ENCODE measurements at regions not wholly inside any gene's neighbourhood (a gene's known extent, or its start where the extent isn't known, plus 50 kb on each side); places are given as distances from the start of the nearest gene placed in this dataset.

DNA sequence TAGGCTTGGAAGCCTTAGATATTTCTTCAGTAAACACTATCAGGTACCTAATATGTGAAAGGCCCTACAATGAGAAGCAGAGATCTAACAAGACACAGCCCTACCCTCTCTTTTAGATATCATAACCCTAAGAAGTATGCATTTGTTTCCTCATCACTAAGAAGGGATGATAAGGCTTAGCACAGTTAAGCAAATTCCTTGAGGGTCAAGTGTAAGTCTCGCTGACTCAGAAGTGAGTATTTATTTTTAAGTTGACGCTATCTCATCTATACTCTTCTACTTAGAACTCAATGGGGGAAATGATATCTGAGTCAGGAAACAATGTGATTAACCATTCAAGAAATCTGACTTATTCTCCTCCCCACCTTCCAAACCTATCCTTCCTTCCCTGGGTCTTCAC lies 149.7 kb downstream of the ESM1 start:
- DNase-seq (ENCODE audit: low read depth, low spot score) (no peak), FAIRE-seq (no peak)
- Histone ChIP-seq H3K9me1 (ENCODE audit: control insufficient read depth, extremely low read depth, insufficient read depth, low read length) (no peaks in the 10 kb centered on the region), H3K36me3 (ENCODE audit: control insufficient read depth in 2 of 2, extremely low read depth in 1 of 2, insufficient read depth in 2 of 2, low read length in 2 of 2) (no peaks in the 10 kb centered on the region), H3K4me1 (ENCODE audit: control insufficient read depth, extremely low read depth, insufficient read depth, low read length) (no peaks in the 10 kb centered on the region), H3K9ac (ENCODE audit: control insufficient read depth, extremely low read depth, insufficient read depth, low read length) (no peak overlapping the region), H3K4me3 (ENCODE audit: control insufficient read depth in 2 of 3, extremely low read depth in 1 of 3, insufficient read depth in 2 of 3, low read depth in 1 of 3, low read length in 3 of 3) (no peak overlapping the region), H3K9me3 (ENCODE audit: control insufficient read depth, low read depth, low read length) (no peaks in the 10 kb centered on the region), H3K4me2 (ENCODE audit: control insufficient read depth, extremely low read depth, insufficient read depth, low read depth, low read length) (no peak overlapping the region), H3K27ac (ENCODE audit: control insufficient read depth, insufficient read depth, low read length) (no peak overlapping the region), H2AFZ (ENCODE audit: control insufficient read depth, low read length) (no peak overlapping the region), H3K27me3 (ENCODE audit: control insufficient read depth, extremely low read depth, insufficient read depth, low read length) (no peaks in the 10 kb centered on the region), H3K79me2 (ENCODE audit: control insufficient read depth, insufficient read depth, low read length) (no peaks in the 10 kb centered on the region), H4K20me1 (ENCODE audit: control insufficient read depth, extremely low read depth, insufficient read depth, low read length) (no peaks in the 10 kb centered on the region)
- TF ChIP-seq, protein P1, sequence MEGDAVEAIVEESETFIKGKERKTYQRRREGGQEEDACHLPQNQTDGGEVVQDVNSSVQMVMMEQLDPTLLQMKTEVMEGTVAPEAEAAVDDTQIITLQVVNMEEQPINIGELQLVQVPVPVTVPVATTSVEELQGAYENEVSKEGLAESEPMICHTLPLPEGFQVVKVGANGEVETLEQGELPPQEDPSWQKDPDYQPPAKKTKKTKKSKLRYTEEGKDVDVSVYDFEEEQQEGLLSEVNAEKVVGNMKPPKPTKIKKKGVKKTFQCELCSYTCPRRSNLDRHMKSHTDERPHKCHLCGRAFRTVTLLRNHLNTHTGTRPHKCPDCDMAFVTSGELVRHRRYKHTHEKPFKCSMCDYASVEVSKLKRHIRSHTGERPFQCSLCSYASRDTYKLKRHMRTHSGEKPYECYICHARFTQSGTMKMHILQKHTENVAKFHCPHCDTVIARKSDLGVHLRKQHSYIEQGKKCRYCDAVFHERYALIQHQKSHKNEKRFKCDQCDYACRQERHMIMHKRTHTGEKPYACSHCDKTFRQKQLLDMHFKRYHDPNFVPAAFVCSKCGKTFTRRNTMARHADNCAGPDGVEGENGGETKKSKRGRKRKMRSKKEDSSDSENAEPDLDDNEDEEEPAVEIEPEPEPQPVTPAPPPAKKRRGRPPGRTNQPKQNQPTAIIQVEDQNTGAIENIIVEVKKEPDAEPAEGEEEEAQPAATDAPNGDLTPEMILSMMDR (optimal IDR thresholded peaks at IDR 0.05 in 1 of 3, IDR thresholded peaks at IDR 0.05 in 1 of 3, conservative IDR thresholded peaks at IDR 0.05 in 1 of 3; ENCODE audit: extremely low read depth in 1 of 3, insufficient read depth in 2 of 3, low read length in 3 of 3) = no peak
- dilution Hi-C loops (cut with MboI; ENCODE audit: extremely low pct_ligation_motif_present, low sequenced_read_pairs) = no loop called here

DNA sequence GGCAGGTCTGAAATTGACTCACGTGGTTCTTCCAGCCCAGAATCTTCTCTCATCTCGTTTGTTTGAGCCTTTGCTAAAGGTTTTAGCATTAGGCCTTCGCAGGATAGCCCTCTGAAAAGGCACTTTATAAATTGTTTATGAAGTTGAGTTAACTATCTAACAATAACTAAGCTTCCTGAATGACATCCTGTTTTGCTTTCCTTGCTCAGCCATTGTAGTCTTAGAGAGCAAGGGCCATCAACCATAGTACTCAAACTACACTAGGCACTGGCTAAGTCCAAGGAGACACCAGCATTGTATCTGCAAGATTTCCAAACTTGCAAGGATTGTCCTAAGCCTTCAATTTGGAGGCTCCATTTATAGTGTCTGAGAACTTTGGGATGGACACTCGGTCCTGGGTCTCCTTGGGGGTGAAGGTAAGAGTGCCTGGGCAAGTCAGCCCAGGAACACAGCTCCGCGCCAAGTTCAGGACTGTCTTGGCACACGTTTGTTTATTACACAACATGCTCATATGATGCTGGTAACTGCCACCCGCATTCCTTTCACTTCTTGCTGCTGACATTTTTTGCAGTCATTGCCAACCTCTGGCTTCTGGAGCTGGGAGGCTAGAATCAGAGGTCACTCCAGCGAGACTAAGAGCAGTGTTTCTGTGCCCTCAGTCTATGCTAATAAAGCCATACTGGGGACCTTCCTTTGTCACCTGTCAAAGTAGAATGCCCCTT lies 151.1 kb downstream of the ESM1 start:
- Histone ChIP-seq H3K4me3 (ENCODE audit: control insufficient read depth in 2 of 3, extremely low read depth in 1 of 3, insufficient read depth in 2 of 3, low read depth in 1 of 3, low read length in 3 of 3) (no peak overlapping the region), H3K9me1 (ENCODE audit: control insufficient read depth, extremely low read depth, insufficient read depth, low read length) (no peaks in the 10 kb centered on the region), H3K4me2 (ENCODE audit: control insufficient read depth, extremely low read depth, insufficient read depth, low read depth, low read length) (no peak overlapping the region), H3K9ac (ENCODE audit: control insufficient read depth, extremely low read depth, insufficient read depth, low read length) (no peak overlapping the region), H3K4me1 (ENCODE audit: control insufficient read depth, extremely low read depth, insufficient read depth, low read length) (no peaks in the 10 kb centered on the region), H3K36me3 (ENCODE audit: control insufficient read depth in 2 of 2, extremely low read depth in 1 of 2, insufficient read depth in 2 of 2, low read length in 2 of 2) (no peaks in the 10 kb centered on the region), H2AFZ (ENCODE audit: control insufficient read depth, low read length) (no peak overlapping the region), H3K27ac (ENCODE audit: control insufficient read depth, insufficient read depth, low read length) (no peak overlapping the region), H3K79me2 (ENCODE audit: control insufficient read depth, insufficient read depth, low read length) (no peaks in the 10 kb centered on the region), H3K27me3 (ENCODE audit: control insufficient read depth, extremely low read depth, insufficient read depth, low read length) (no peaks in the 10 kb centered on the region), H4K20me1 (ENCODE audit: control insufficient read depth, extremely low read depth, insufficient read depth, low read length) (no peaks in the 10 kb centered on the region), H3K9me3 (ENCODE audit: control insufficient read depth, low read depth, low read length) (no peaks in the 10 kb centered on the region)
- dilution Hi-C loops (cut with MboI; ENCODE audit: extremely low pct_ligation_motif_present, low sequenced_read_pairs) = no loop called here
- TF ChIP-seq, protein P1 (optimal IDR thresholded peaks at IDR 0.05 in 1 of 3, IDR thresholded peaks at IDR 0.05 in 1 of 3, conservative IDR thresholded peaks at IDR 0.05 in 1 of 3; ENCODE audit: extremely low read depth in 1 of 3, insufficient read depth in 2 of 3, low read length in 3 of 3) = no peak
- no peak for TF ChIP-seq EZH2 (IDR thresholded peaks at IDR 0.05; ENCODE audit: low read length)
- FAIRE-seq (no peak), DNase-seq (ENCODE audit: low read depth, low spot score) (no peak)

Data from keratinocyte (primary cell).